Stimulated activated CD8-positive, alpha-beta memory T cell treated with anti-CD3 and anti-CD28 coated beads, Interleukin-7, amount 100 ng/mL, for 24 hours (primary cell): ENCODE measurements at regions not wholly inside any gene's neighbourhood (a gene's known extent, or its start where the extent isn't known, plus 50 kb on each side); places are given as distances from the start of the nearest gene placed in this dataset.

Source experiments
- DNase-seq: peaks from one replicate; pipeline ENCODE4 v3.0.0-alpha.2; 2020; ENCODE audit warnings: low read depth

DNA sequence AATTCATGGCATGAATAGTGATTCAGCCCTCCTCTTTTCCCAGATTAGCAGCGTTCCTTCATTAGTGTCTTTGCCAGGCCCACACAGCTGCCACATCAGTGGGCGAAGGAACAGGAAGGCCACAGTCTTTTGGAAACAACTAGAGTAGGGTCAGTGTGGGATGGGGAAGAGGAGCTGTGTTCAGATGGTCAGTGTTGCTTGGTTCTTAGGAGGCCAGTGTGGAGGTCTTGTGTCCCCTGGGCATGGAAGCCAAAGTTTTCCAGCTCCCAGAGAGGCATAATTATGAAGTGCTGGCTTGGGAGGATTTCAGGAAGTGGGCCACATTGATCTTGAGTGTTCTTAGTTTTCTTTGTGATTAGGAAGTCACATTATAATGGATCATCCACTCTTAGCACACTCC lies 269.6 kb downstream of the PSAT1 start:
- DNase-seq: no peak

- no peak for DNase-seq
Measured at GRCh38 chr9:78566948-78567675, 270.2 kb downstream of the PSAT1 start.

GRCh38 chr9:78567693-78568092 lies 270.8 kb downstream of the PSAT1 start:
- DNase-seq: no peak

DNA sequence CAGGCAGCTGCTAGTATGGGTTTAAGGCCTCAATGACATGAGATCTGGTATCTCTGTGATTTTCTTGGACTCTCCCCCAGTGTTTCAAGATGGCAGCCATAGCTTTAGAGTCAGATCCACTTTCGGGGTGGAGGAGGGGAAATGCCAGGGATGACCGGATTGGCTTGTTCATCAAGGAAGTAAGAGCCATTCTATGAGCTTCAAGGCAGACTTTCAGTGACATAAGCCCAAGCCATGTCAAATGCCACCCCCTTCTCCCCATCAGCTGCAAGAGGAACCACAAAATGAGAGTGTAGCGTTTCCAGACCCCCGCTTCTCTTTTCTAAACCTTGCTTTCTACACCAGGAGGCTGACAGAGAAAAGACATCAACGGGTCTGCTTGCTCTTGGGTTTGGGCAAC lies 271.8 kb downstream of the PSAT1 start:
- no peak for DNase-seq

DNA sequence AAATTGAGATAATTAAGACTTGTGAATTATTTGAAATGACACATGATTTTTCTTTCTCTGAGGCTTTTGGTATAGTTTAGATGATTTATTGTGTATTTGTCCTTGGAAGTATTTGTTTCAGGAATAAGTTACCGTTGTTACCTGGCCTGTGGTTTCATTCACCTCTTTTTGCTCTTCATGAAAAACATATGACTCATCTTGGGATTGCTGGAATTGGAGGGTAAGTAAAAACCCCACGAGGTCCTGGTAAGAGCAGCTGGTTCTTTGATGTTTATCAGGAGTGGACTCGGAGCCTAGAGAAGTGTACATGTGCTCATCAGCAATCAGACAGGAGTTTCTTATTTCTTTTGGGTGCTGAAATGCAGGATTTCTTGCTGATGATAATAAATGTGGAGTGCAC lies 275.3 kb downstream of the PSAT1 start:
- no peak for DNase-seq

- no peak for DNase-seq
Measured at GRCh38 chr9:78573205-78573604, 276.3 kb downstream of the PSAT1 start.

- DNase-seq: no peak
Measured at GRCh38 chr9:78573669-78574068, 276.7 kb downstream of the PSAT1 start.

- no peak for DNase-seq
Measured at GRCh38 chr9:78574354-78575045, 277.6 kb downstream of the PSAT1 start.

- no peak for DNase-seq
Measured at GRCh38 chr9:78575081-78575480, 278.2 kb downstream of the PSAT1 start.

DNA sequence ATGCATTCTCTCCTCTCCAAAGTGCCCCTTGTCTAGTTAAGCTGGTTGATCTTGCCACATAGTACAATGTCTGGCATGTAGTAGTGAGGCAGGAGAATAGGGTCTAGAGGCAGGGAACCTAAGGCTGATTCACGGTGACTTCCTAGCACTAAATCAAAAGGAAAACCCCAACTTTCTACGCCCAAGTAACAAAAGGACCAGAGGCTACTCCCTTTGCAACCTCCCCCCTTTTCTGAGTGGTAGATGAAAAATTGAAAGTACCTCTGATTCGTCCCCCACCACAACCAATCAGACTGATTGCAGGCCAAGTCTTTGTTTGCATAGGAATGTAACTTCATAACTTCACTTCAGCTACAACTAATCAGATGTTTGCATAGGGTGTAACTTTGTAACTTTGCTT lies 278.8 kb downstream of the PSAT1 start:
- DNase-seq: no peak

GRCh38 chr9:78577156-78577906 lies 280.4 kb downstream of the PSAT1 start:
- no peak for DNase-seq

DNA sequence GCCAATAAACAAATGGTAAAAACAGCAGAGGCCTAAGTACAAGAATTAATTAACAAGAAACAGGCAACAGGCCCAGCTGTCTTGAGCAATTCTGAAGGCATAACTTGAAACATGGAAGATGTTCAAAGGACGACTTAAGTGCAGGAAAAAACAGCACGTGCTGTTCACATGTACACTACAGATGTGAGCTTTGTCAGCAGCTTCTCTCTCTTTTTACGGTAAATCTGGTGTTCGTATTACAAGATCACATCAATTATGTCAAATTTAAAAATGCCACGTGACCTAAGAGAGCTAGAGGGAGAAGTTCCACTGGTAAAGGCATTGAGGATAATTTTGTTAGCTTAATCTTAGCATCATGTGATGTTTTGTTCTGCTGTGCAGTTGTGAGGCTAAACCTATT lies 281.1 kb downstream of the PSAT1 start:
- no peak for DNase-seq

DNA sequence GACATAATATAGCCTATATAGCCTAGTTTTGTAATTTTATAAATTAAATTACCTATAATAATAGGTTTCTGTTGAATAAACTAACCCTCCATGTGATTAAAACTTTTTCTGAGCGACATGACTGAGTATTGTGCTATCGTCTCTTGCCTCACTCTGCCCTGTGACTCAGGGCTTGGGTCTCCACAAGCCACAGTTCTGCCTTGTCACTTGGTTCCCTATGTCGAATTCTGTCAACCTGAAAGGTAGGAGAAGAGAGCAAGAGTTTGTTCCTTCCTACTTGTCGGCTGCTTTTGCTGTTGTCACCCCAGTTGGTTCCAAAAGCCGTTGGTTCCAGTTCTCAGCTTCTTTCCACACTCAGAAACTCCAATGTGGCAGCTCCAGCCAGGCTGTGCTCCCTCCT lies 285.9 kb downstream of the PSAT1 start:
- DNase-seq: no peak

GRCh38 chr9:78584589-78584988 lies 287.7 kb downstream of the PSAT1 start:
- DNase-seq: no peak

DNA sequence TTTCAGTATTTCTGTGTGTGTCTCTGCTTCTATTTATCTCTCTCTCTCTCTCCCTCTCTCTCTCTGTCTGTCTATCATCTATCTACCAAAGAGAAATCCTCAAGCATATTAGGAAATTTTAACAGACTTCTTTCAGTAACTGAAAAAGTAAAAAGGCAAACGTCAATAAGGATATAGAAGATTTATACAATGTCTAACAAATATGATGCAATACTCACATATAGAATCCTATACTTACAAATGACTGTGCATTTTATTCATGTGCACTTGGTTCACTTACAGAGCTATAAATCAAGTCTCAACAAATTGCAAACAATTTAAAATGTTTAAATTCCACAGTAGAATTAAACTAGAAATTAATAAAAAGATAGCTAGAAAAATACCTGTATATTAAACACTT lies 289.0 kb downstream of the PSAT1 start:
- no peak for DNase-seq

- DNase-seq: no peak
Measured at GRCh38 chr9:78590068-78590467, 293.1 kb downstream of the PSAT1 start.

DNA sequence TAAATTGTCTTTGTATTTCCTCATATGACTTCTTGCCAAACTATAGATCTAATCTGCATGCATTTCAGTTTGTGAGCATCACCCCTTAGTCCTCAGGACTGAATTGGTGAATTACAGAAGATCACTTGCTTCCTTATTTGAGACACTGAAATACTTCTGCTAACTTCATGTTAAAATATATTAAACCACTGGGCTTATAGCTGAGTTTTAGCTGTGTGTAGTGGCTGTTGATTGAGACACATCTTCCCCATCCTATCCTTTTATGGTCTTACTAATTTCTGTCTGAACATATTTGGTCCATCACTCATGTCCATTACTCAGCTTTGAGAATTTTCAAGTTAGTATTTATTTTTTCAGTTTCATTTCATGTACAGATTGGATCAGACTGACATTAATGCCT lies 295.9 kb downstream of the PSAT1 start:
- no peak for DNase-seq

DNA sequence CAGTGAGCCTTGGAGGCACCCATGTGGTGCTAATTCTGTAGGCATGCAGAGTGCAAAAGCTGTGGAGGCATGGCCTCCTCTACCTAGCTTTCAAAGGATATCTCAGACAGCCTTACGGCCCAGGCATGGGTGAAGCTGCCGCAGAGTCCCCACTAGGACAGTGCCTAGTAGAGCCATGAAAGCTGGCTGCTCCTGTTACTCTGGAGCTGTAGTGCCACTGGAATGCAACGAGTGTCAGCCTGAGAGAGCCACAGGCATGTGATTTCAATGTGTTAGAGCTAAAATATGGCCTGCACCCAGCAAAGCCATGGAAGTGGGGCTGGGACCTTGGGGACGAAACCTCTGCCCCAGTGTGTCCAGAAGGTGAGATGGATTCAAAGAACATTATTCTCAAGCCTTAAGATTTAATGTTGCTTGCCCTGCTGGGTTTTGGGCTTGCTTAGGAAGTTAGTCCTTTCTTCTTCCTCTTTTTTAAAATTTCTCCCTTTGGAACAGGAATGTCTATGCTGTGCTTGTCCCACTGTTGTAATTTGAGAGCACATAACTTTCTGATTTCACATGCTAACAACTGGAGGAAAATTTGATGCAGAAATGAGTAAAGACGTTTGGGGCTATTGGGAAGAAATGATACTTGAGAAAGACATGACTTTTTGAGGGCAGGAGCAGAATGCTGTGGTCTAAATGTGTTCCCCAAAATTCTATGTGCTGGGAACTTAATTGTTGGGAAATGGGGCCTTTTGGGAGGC lies 298.4 kb downstream of the PSAT1 start:
- no peak for DNase-seq

- DNase-seq: no peak
Measured at GRCh38 chr9:78596346-78596745, 299.4 kb downstream of the PSAT1 start.

GRCh38 chr9:78598120-78598519 lies 301.2 kb downstream of the PSAT1 start:
- DNase-seq: no peak

DNA sequence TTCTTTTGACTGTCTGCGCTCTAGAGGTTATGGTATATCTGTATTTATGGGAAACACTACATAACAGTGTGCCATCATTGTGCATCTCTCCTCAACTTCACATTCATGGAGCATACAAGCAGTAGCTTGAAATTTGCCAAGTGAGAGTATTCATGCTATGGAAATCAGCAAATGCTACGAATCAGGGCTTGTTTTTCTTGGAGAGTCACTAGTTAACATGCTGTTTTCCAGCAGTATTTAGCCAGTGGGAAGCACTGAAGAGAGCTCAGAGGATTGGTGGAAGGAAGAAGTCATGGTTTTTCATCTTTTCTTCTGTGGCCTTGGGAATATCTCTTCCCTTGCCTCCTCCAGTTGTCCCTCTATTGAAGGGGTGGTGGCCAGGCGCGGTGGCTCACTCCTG lies 303.0 kb downstream of the PSAT1 start:
- DNase-seq: no peak

DNA sequence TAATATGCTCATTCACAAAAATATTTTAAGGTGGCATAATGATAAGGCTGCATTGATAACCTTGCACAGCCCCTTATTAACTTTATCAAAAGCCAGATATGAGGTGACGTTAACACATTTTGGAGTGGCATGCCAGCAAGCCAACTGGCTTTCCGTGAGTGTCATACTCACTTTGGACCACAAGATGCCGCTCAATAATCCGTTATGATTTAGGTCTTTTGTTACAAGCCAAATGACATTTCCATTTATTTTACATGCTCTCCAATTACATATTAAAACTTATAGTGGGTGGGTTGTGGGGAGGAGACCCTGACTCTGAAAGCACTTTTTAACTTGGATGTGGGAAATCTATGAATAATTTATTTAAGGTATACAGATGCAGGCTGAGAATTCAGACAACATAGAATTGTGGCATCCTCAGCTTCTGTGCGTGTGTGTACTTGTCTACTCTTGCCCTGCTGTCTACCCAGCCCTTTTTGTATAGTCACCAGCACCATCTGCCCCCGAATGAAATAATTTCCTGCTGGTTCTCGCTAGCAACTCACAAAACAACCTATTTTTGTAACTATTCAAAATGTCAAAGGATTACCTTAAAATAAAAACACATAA lies 305.1 kb downstream of the PSAT1 start:
- no peak for DNase-seq
